B cell (primary cell): ENCODE measurements at regions not wholly inside any gene's neighbourhood (a gene's known extent, or its start where the extent isn't known, plus 50 kb on each side); places are given as distances from the start of the nearest gene placed in this dataset.

ENCODE experiments used
- ATAC-seq: fragments of 200-7000 bp; cut with Tn5 transposase; one replicate; pipeline ENCODE4 v1.10.0; 2021; ENCODE audit warnings: low read depth, mild to moderate bottlenecking, moderate number of reproducible peaks, moderate library complexity
- CTCF ChIA-PET: fragments of 350-600 bp; sonication (Branson Sonifier 250); formaldehyde crosslinking; loops from one replicate; lab custom pipeline; 2021; ENCODE audit warnings: antibody characterized with exemption, inconsistent platforms; lab: Charles Lee
- POLR2A ChIA-PET: fragments of 350-600 bp; sonication (Branson Sonifier 250); formaldehyde crosslinking; loops from one replicate; lab custom pipeline; 2021; ENCODE audit warnings: antibody characterized with exemption; lab: Charles Lee
- DNase-seq: peaks from one replicate; pipeline ENCODE4 v3.0.0; 2013
- H2AFZ ChIP-seq: 2 replicates; pipeline ENCODE4 v1.6.1; 2012; ENCODE audit warnings: mild to moderate bottlenecking, low read depth, low read length; ENCODE audit not compliant: insufficient read depth, poor library complexity, severe bottlenecking
- H3K27ac ChIP-seq, 2 donors: 1 replicate in 1 of 2; 2 replicates in 1 of 2; pipeline ENCODE4 v1.5.1; 2012 to 2013; ENCODE audit warnings: low read length in 2 of 2, mild to moderate bottlenecking in 2 of 2, moderate library complexity in 1 of 2
- H3K27me3 ChIP-seq, 4 experiments: fragments of 200-600 bp in 1 of 4; sonication (generic) in 1 of 4; replicated peaks in 1 of 4; 1 replicate in 2 of 4; 2 replicates in 2 of 4; pipeline versions ENCODE4 v1.6.1 to v1.7.0; 2013 to 2016; ENCODE audit warnings: low read length in 3 of 4, mild to moderate bottlenecking in 2 of 4, mixed read lengths in 1 of 4, moderate library complexity in 1 of 4; ENCODE audit not compliant: insufficient read depth in 4 of 4, control insufficient read depth in 3 of 4; ENCODE audit errors: control extremely low read depth in 1 of 4
- H3K36me3 ChIP-seq, 2 experiments: replicated peaks in 1 of 2; 1 replicate in 1 of 2; 2 replicates in 1 of 2; pipeline versions ENCODE4 v1.6.1 to v1.7.1; 2013; ENCODE audit warnings: low read length in 1 of 2; ENCODE audit not compliant: insufficient read depth in 2 of 2, control insufficient read depth in 1 of 2; ENCODE audit errors: control extremely low read depth in 1 of 2, extremely low read depth in 1 of 2
- H3K4me1 ChIP-seq, 2 donors: fragments of 200-600 bp in 1 of 2; sonication (generic) in 1 of 2; 1 replicate in 1 of 2; 2 replicates in 1 of 2; pipeline versions ENCODE4 v1.5.1 to v1.6.1; 2013 to 2017; ENCODE audit warnings: low read length in 2 of 2; ENCODE audit not compliant: control insufficient read depth in 2 of 2, insufficient read depth in 2 of 2
- H3K4me2 ChIP-seq: replicated peaks from 2 replicates; pipeline ENCODE3; 2012; ENCODE audit warnings: mild to moderate bottlenecking, low read depth, low read length; ENCODE audit not compliant: poor library complexity, severe bottlenecking
- H3K4me3 ChIP-seq, 5 experiments: fragments of 200-600 bp in 1 of 5; sonication (generic) in 1 of 5; 1 replicate in 3 of 5; 2 replicates in 2 of 5; pipeline versions ENCODE4 v1.5.1 to v1.7.0; 2011 to 2016; ENCODE audit warnings: low read length in 4 of 5, mild to moderate bottlenecking in 4 of 5, low read depth in 2 of 5, control low read depth in 1 of 5, moderate library complexity in 1 of 5; ENCODE audit not compliant: insufficient read depth in 1 of 5; ENCODE audit errors: control extremely low read depth in 1 of 5, extremely low read depth in 1 of 5
- H3K79me2 ChIP-seq: fragments of 200-600 bp; sonication (generic); one replicate; pipeline ENCODE4 v1.6.0; 2016; ENCODE audit warnings: low read length; ENCODE audit not compliant: control insufficient read depth, insufficient read depth
- H3K9ac ChIP-seq: fragments of 200-600 bp; sonication (generic); 2 replicates; pipeline ENCODE4 v1.6.1; 2017; ENCODE audit warnings: mild to moderate bottlenecking, low read length, moderate library complexity
- H3K9me3 ChIP-seq, 3 donors: one replicate each; pipeline versions ENCODE4 v1.6.1 to v1.7.1; 2013; ENCODE audit warnings: low read length in 2 of 3; ENCODE audit not compliant: control insufficient read depth in 2 of 3, insufficient read depth in 1 of 3; ENCODE audit errors: control extremely low read depth in 1 of 3
- H4K20me1 ChIP-seq: 2 replicates; pipeline ENCODE4 v1.6.0; 2012; ENCODE audit warnings: mild to moderate bottlenecking, low read length; ENCODE audit not compliant: insufficient read depth, control insufficient read depth, poor library complexity, severe bottlenecking
- H3K27ac Mint-ChIP-seq: one replicate; pipeline ENCODE4 v1.8.0; 2021; ENCODE audit warnings: mixed read lengths
- H3K27me3 Mint-ChIP-seq: one replicate; pipeline ENCODE4 v1.8.0; 2021; ENCODE audit warnings: mixed read lengths
- H3K4me1 Mint-ChIP-seq: one replicate; pipeline ENCODE4 v1.8.0; 2021; ENCODE audit warnings: mixed read lengths
- H3K4me3 Mint-ChIP-seq: one replicate; pipeline ENCODE4 v1.8.0; 2021; ENCODE audit warnings: mixed read lengths
- H3K9me3 Mint-ChIP-seq: one replicate; pipeline ENCODE4 v1.8.0; 2022; ENCODE audit warnings: mixed read lengths; ENCODE audit not compliant: insufficient read depth
- CTCF ChIP-seq: fragments of 200-600 bp; IDR thresholded peaks from one replicate; pipeline ENCODE4 v1.8.0; 2022; ENCODE audit warnings: antibody characterized with exemption, mild to moderate bottlenecking
- EZH2 ChIP-seq: IDR thresholded peaks from 2 replicates; pipeline ENCODE4 v1.6.1; 2012; ENCODE audit warnings: borderline replicate concordance, low read depth, mild to moderate bottlenecking, moderate library complexity, low read length; ENCODE audit not compliant: insufficient read depth, poor library complexity, severe bottlenecking
- WGBS: methylation state at CpG from one replicate; pipeline ENCODE4 v1.1.5; 2013; ENCODE audit warnings: missing lambda C conversion rate; ENCODE audit not compliant: insufficient coverage; 5-methylcytosine and 5-hydroxymethylcytosine counted together
- intact Hi-C: fragments of 100-400 bp; cut with micrococcal nuclease; formaldehyde crosslinking; loops from one replicate; pipeline ENCODE4 v1.10.0; 2022

DNA sequence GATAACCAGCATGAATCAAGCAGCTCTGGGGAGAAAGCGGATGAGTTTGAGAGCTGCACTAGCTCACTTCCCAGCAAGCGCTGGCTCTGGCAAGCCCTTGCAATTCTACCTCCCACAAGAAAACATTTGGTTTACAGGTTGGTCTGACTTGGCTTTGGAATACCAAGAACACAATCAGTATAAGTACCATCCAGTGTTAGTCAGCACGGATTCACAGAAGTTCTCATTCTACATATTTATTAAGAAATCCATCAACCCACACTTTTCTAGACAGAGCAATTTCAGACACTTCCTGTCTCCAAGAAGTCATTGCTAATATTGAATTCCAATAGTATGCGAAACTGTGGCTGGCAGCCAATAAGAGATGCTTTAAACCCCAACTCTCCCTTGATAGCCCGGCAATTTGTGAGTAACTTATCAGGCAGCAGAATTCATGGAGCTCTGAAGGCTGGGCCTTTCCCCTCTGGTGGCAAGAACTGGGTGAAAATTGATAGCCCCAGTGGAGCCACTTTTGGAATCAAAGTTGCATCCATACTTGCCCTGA is 59.4 kb upstream of the WASF3 start:
- no peak overlapping the region for H3K4me2 ChIP-seq
- TF ChIP-seq CTCF (no peak), EZH2 (no peak)
- intact Hi-C loops: loop anchor here (2.0 kb wide), 1 partner anchor 365 kb away; no protein-coding TSS in a partner anchor
- Mint-ChIP-seq H3K4me3 (no peak overlapping the region), H3K4me1 (no peaks in the 10 kb centered on the region), H3K9me3 (no peaks in the 10 kb centered on the region), H3K27me3 (peaks cover 10% of the 10 kb centered on the region), H3K27ac (no peak overlapping the region)
- no peaks in the 10 kb centered on the region for H3K79me2 ChIP-seq
- H3K9me3 ChIP-seq: no peaks in the 10 kb centered on the region
- no peaks in the 10 kb centered on the region for H3K4me1 ChIP-seq
- ATAC-seq (no peak), DNase-seq (no peak)
- no peak overlapping the region for H3K4me3 ChIP-seq
- ChIA-PET POLR2A (no interaction called here), CTCF (interaction anchor here (1.7 to 5.8 kb wide), 3 partner anchors 11 to 313 kb away, joined by 7 to 131 read pairs (median 25); no protein-coding TSS in a partner anchor)
- H3K9ac ChIP-seq: no peak overlapping the region
- peaks cover 0 to 5% (median 1%) of the 10 kb centered on the region in 4 experiments for H3K27me3 ChIP-seq
- WGBS: 90% methylated on average over 2 of the region's 5 CpGs
- H3K27ac ChIP-seq: no peak overlapping the region
- H4K20me1 ChIP-seq: no peaks in the 10 kb centered on the region
- H3K36me3 ChIP-seq: no peaks in the 10 kb centered on the region
- H2AFZ ChIP-seq: no peak overlapping the region

DNA sequence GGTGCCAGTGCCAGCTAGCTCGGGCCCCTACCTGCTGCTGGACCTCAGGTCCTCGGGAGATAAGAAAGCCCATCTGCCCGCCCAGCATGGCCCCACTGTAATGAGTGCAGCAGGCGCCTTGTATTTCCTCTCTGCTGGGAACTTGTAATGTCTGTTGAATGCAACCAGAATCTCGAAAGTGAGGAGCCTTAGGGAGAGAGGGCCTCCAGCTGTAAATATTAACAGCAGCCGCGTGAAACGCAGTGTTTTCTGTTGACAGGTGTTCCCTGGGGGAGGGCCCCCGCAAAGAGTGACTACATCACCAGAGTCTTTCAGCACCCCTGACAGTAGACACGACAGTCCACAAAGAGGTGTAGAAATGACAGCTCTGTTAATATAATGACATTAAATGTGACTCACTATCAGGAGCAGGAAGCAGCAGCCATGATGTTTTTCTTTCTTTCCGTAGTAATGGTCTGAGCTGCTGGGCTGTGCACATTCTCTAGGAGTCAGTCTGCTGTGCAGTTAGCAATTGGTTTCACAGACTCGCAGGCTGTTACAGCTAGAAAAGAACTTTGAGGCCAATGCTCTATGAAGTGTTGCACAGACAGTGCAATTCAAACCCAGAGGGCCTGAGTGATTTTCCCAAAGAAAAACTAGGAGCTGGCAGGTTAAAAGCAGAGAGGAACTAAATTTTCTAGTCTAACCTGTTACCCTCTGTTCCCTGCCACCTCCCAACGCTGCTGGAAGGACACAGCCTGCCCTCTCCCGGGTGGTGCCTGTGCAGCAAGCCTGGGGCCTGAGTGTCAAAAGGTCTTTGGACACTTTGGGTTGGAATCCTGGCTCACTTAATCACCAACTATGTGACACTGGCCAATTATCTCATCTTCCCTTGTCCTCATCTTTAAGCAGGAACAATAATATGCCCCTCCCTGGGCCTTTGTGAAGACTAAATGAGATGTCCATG is 58.6 kb upstream of the WASF3 start:
- ChIA-PET CTCF (interaction anchor here (4.9 to 5.8 kb wide), 2 partner anchors 17 to 314 kb away, joined by 25 to 131 read pairs; no protein-coding TSS in a partner anchor), POLR2A (no interaction called here)
- Histone ChIP-seq H3K36me3 (no peaks in the 10 kb centered on the region), H3K4me2 (no peak overlapping the region), H3K27me3 (peaks cover 0 to 3% (median 1%) of the 10 kb centered on the region in 4 experiments), H3K9ac (no peak overlapping the region), H3K27ac (no peak overlapping the region), H2AFZ (no peak overlapping the region), H3K79me2 (no peaks in the 10 kb centered on the region), H3K4me1 (no peaks in the 10 kb centered on the region), H3K9me3 (no peaks in the 10 kb centered on the region), H4K20me1 (no peaks in the 10 kb centered on the region), H3K4me3 (no peak overlapping the region)
- Mint-ChIP-seq H3K27ac (no peak overlapping the region), H3K4me3 (no peak overlapping the region), H3K27me3 (peaks cover 10% of the 10 kb centered on the region), H3K4me1 (no peaks in the 10 kb centered on the region), H3K9me3 (no peaks in the 10 kb centered on the region)
- TF ChIP-seq CTCF: no peak
- TF ChIP-seq EZH2: no peak
- no peak for DNase-seq
- no peak for ATAC-seq
- intact Hi-C loops: no loop called here
- WGBS: 83% methylated on average over 11 of the region's 14 CpGs
